GM19395 (cell line): ENCODE measurements at regions not wholly inside any gene's neighbourhood (a gene's known extent, or its start where the extent isn't known, plus 50 kb on each side); places are given as distances from the start of the nearest gene placed in this dataset.

Experiments
- ATAC-seq: cut with Tn5 transposase; IDR thresholded peaks from one replicate; pipeline ENCODE4 v1.9.1; 2021; ENCODE audit warnings: mild to moderate bottlenecking, moderate library complexity; ENCODE audit not compliant: unreplicated experiment

- no peak for ATAC-seq
These were observed 115.2 kb downstream of the OLFM4 start for GRCh38 chr13:53143757-53144339.

GRCh38 chr13:53144826-53145225, 116.2 kb downstream of the OLFM4 start:
- ATAC-seq: no peak

- ATAC-seq: no peak
These were observed 122.0 kb downstream of the OLFM4 start for GRCh38 chr13:53150568-53150967.

- peak; percentile 99 for ATAC-seq
These were observed 122.9 kb downstream of the OLFM4 start for GRCh38 chr13:53151336-53152056.

GRCh38 chr13:53152057-53152421, 123.4 kb downstream of the OLFM4 start:
- no peak for ATAC-seq

- ATAC-seq: no peak
These were observed 129.6 kb downstream of the OLFM4 start for GRCh38 chr13:53158201-53158600.

- ATAC-seq: no peak
These were observed 130.8 kb downstream of the OLFM4 start for GRCh38 chr13:53159431-53159830.

GRCh38 chr13:53160211-53160610, 131.6 kb downstream of the OLFM4 start:
- no peak for ATAC-seq

- no peak for ATAC-seq
These were observed 132.6 kb downstream of the OLFM4 start for GRCh38 chr13:53161251-53161650.

- no peak for ATAC-seq
These were observed 136.6 kb downstream of the OLFM4 start for GRCh38 chr13:53165261-53165660.

GRCh38 chr13:53167561-53167960, 138.9 kb downstream of the OLFM4 start:
- no peak for ATAC-seq

- no peak for ATAC-seq
These were observed 142.3 kb downstream of the OLFM4 start for GRCh38 chr13:53170910-53171309.

- no peak for ATAC-seq
These were observed 145.9 kb downstream of the OLFM4 start for GRCh38 chr13:53174545-53174944.

GRCh38 chr13:53180684-53181083, 152.1 kb downstream of the OLFM4 start:
- ATAC-seq: no peak

- ATAC-seq: no peak
These were observed 154.1 kb downstream of the OLFM4 start for GRCh38 chr13:53182724-53183123.

GRCh38 chr13:53188120-53188519, 159.5 kb downstream of the OLFM4 start:
- ATAC-seq: no peak

GRCh38 chr13:53189162-53189561, 160.5 kb downstream of the OLFM4 start:
- no peak for ATAC-seq

- ATAC-seq: no peak
These were observed 162.5 kb downstream of the OLFM4 start for GRCh38 chr13:53191091-53191490.

GRCh38 chr13:53197424-53197823, 168.8 kb downstream of the OLFM4 start:
- ATAC-seq: no peak

- ATAC-seq: no peak
These were observed 169.4 kb downstream of the OLFM4 start for GRCh38 chr13:53198017-53198416.

GRCh38 chr13:53198736-53199135, 170.1 kb downstream of the OLFM4 start:
- ATAC-seq: no peak

- no peak for ATAC-seq
These were observed 171.5 kb downstream of the OLFM4 start for GRCh38 chr13:53200075-53200474.
